ENCODE measurements at regions not wholly inside any gene's neighbourhood (a gene's known extent, or its start where the extent isn't known, plus 50 kb on each side); places are given as distances from the start of the nearest gene placed in this dataset.
A peak's percentile ranks its signal among the peaks of the same experiment; 100 is the strongest.

DNA sequence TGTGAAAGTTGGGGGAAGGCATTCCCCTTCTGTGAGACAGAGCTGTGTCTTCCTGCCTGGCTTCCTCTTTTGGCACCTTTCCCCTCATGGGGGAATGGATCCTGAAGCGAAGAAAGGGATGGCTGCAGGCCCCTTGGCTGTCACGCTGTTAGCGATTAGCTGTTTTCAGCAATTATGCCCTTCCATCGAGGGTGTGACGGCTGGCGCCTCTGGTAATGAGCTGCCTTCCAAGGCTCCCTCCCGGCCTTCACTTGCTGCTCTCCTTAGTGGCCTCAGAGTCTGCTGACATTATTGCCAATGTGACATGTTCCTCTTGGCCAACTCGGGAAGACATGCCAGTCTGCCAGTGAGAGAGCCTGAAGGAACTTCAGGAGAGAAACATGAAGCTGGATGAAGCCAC is 162.1 kb downstream of the ZIC5 start:
- Histone ChIP-seq H3K36me3 (replicated peaks; ENCODE audit: control insufficient read depth, insufficient read depth, low read length) (no peaks in the 10 kb centered on the region), H3K4me3 (ENCODE audit: insufficient read depth, low read depth, low read length) (no peak overlapping the region), H3K27me3 (ENCODE audit: control insufficient read depth, insufficient read depth, low read length) (no peaks in the 10 kb centered on the region; the same call in 1 of the 2 replicates)
- no peak for DNase-seq

DNA sequence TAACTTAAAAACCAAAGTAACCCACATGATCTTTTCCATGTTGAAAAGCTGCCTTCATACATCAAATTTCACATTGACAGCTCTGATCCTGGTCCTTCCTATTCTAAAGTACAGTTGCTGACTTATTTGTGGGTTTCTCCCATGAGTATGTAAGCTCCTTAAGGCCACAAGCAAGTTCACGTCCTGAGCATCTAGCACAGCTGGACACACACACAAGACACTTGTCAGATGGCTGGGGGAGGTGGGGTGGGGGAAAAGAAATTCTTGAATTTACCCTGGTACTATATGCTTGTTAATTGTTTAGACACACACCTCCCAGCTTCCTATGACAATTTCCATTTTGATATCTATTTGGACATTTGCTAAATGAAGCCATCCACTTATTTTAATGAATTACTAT is 162.8 kb downstream of the ZIC5 start:
- H3K27me3 ChIP-seq (ENCODE audit: control insufficient read depth, insufficient read depth, low read length): no peaks in the 10 kb centered on the region; the same call in 1 of the 2 replicates
- no peak overlapping the region for H3K4me3 ChIP-seq (ENCODE audit: insufficient read depth, low read depth, low read length)
- DNase-seq: no peak
- no peaks in the 10 kb centered on the region for H3K36me3 ChIP-seq (replicated peaks; ENCODE audit: control insufficient read depth, insufficient read depth, low read length)

DNA sequence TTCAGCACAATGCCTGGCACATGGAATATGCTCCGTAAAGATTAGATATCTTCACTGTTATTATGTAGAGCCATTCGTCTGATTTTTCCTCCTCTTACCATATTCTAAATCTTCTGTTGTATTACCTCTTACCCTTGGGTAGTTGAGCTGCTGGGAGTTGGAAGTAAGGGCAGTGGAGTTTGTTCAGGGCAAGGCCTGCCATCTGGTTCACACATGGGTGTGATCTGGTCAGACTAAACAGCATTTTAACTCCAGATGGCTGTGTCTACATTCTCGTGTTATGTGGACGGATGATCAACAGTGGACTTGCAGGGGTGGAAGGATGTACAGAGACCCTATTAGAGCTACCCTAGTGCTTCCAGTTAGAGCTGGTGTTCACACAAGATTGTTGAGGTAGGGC is 164.9 kb downstream of the ZIC5 start:
- DNase-seq: no peak

GRCh38 chr13:99805361-99805760 is 166.2 kb downstream of the ZIC5 start:
- DNase-seq: peak; percentile 80
- no peak overlapping the region for H3K4me3 ChIP-seq (ENCODE audit: insufficient read depth, low read depth, low read length)
- no peaks in the 10 kb centered on the region for H3K36me3 ChIP-seq (replicated peaks; ENCODE audit: control insufficient read depth, insufficient read depth, low read length)
- H3K27me3 ChIP-seq (ENCODE audit: control insufficient read depth, insufficient read depth, low read length): no peaks in the 10 kb centered on the region; the same call in 1 of the 2 replicates

More for the DNA sequence above, 164.9 kb downstream of the ZIC5 start:
- Histone ChIP-seq H3K27me3 (ENCODE audit: control insufficient read depth, insufficient read depth, low read length) (no peaks in the 10 kb centered on the region; the same call in 1 of the 2 replicates), H3K4me3 (ENCODE audit: insufficient read depth, low read depth, low read length) (no peak overlapping the region), H3K36me3 (replicated peaks; ENCODE audit: control insufficient read depth, insufficient read depth, low read length) (no peaks in the 10 kb centered on the region)

DNA sequence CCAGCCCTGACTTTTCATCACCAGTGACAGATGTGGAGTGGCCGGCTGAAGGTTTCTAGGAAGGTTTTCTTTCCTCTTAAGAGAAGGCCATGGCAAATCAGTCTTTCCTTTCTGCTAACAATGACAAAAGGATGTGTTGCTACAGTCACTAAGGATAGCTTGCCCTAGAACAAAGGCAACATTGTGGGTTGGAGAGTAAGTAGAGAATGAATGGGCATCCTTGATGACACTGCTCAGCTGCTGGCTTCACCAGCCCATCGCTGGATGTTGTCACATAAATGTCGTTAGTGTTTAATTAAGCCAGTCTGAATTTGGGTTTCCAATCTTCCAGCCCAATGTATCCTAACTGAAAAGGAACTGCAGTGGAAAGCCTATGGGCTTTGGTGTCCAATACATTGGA is 168.4 kb downstream of the ZIC5 start:
- H3K27me3 ChIP-seq (ENCODE audit: control insufficient read depth, insufficient read depth, low read length): no peaks in the 10 kb centered on the region; the same call in 1 of the 2 replicates
- no peak for DNase-seq
- no peaks in the 10 kb centered on the region for H3K36me3 ChIP-seq (replicated peaks; ENCODE audit: control insufficient read depth, insufficient read depth, low read length)
- H3K4me3 ChIP-seq (ENCODE audit: insufficient read depth, low read depth, low read length): no peak overlapping the region

- no peak for DNase-seq
- no peaks in the 10 kb centered on the region for H3K36me3 ChIP-seq (replicated peaks; ENCODE audit: control insufficient read depth, insufficient read depth, low read length)
- no peaks in the 10 kb centered on the region; the same call in 1 of the 2 replicates for H3K27me3 ChIP-seq (ENCODE audit: control insufficient read depth, insufficient read depth, low read length)
- no peak overlapping the region for H3K4me3 ChIP-seq (ENCODE audit: insufficient read depth, low read depth, low read length)
Measured at GRCh38 chr13:99802416-99802815, 169.2 kb downstream of the ZIC5 start.

DNA sequence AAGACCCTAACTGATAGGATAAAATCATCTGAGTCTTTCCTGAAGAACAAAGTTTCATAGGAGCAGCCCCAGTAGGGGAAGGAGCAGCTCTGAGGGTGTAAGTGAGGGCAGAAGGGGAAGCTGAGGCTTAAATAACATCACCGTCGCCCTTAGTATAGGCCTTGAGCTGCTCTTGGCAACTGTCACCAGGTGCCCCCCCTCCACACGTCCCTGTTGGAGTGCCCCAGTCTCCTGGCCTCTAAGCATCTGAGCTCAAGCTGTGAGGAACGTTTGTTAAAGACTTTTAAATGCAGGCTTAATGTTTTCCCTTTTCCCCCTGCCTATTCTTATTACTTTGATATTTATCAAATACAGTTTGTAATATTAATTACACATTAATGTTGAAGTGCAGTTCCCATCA is 170.6 kb downstream of the ZIC5 start:
- DNase-seq: no peak
- H3K36me3 ChIP-seq (replicated peaks; ENCODE audit: control insufficient read depth, insufficient read depth, low read length): no peaks in the 10 kb centered on the region
- H3K4me3 ChIP-seq (ENCODE audit: insufficient read depth, low read depth, low read length): no peak overlapping the region
- no peaks in the 10 kb centered on the region for H3K27me3 ChIP-seq (ENCODE audit: control insufficient read depth, insufficient read depth, low read length)

DNA sequence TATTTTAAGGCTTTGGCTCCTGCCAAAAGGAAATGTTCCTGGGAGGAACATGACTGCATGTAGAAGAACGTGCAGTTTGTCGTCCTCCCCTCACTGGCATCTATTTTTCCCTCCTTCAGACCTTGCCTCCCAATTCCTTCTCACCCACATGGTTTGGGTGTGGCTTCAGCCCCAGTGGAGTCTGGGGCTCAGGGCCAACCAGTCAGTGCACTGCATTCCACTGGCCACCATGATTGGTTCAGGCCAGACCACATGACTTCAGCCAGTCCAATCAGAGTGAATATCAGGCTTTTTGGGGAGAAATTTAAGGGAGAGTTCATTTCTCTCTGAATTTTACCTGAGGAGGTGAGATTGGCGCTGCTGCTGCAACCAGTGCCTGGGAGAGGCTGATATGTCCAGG is 171.6 kb downstream of the ZIC5 start:
- no peak for DNase-seq
- Histone ChIP-seq H3K4me3 (ENCODE audit: insufficient read depth, low read depth, low read length) (no peak overlapping the region), H3K36me3 (replicated peaks; ENCODE audit: control insufficient read depth, insufficient read depth, low read length) (no peaks in the 10 kb centered on the region), H3K27me3 (ENCODE audit: control insufficient read depth, insufficient read depth, low read length) (no peaks in the 10 kb centered on the region)

DNA sequence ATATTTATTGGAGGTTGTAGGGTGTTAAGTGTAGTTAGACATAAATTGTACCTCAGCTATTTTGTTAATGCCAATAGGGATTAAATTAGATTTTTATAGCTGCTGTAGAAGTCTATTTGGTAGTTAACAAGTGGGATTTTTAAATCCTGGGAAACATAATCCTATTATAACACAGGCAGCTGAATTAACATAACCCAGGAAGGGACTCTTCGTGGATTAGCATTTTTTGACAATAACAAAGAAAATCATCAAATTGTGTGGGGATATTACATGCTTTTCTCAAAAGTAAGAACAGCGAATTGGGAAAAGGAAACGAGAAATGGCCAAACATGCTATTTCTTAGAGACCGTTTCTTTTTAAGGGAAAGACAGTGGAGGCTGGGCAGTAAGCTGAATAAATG is 172.8 kb downstream of the ZIC5 start:
- Histone ChIP-seq H3K4me3 (ENCODE audit: insufficient read depth, low read depth, low read length) (no peak overlapping the region), H3K36me3 (replicated peaks; ENCODE audit: control insufficient read depth, insufficient read depth, low read length) (no peaks in the 10 kb centered on the region)

GRCh38 chr13:99797691-99798090 is 173.9 kb downstream of the ZIC5 start:
- no peaks in the 10 kb centered on the region for H3K27me3 ChIP-seq (ENCODE audit: control insufficient read depth, insufficient read depth, low read length)
- H3K36me3 ChIP-seq (replicated peaks; ENCODE audit: control insufficient read depth, insufficient read depth, low read length): no peaks in the 10 kb centered on the region
- no peak for DNase-seq
- no peak overlapping the region for H3K4me3 ChIP-seq (ENCODE audit: insufficient read depth, low read depth, low read length)

More for the DNA sequence above, 172.8 kb downstream of the ZIC5 start:
- no peaks in the 10 kb centered on the region for H3K27me3 ChIP-seq (ENCODE audit: control insufficient read depth, insufficient read depth, low read length)
- DNase-seq: no peak

GRCh38 chr13:99796175-99796819 is 175.3 kb downstream of the ZIC5 start:
- Histone ChIP-seq H3K36me3 (replicated peaks; ENCODE audit: control insufficient read depth, insufficient read depth, low read length) (no peaks in the 10 kb centered on the region), H3K4me3 (ENCODE audit: insufficient read depth, low read depth, low read length) (no peak overlapping the region), H3K27me3 (ENCODE audit: control insufficient read depth, insufficient read depth, low read length) (no peaks in the 10 kb centered on the region)
- DNase-seq: peak; percentile 46

DNA sequence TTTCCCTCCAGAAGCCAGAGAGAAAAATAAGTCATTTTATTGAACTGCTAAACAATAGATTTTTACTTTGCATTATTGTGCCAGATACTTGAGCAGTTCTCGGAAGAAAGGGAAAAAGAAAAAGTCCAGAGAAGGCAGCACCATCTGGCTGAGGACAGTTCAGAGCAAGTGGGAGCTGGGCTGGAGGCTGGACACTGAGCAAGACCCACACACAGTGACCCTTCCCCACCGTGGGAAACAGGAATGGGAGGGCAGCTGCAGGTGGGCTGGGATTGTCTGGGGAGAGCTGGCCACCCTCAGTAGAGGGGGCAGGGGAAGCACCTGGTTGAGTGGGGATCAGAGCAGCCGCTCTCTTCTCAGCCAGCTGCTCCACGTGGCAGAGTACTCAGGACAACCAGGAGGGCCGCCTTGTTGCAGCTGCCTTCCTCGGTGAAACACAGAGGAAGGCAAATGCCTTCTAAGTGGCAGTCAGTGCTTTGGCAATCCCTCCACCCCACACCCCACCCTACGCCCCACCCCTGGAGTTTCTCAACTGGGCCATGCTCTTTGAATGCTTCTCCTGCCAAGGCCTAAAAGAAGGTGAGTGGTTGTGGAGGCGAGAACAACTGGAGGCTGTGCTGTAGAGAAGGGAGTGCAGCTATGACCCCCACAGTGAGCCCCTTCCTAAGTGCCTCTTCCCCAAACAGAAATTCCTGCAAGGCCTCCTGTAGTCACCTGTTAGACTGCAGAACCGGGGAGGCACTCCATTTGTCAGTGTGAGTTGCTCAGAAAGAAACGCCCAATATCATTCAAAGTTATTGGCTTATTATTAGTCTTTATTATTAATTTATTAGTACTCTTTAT is 179.3 kb downstream of the ZIC5 start:
- no peak overlapping the region for H3K4me3 ChIP-seq (ENCODE audit: insufficient read depth, low read depth, low read length)
- H3K36me3 ChIP-seq (replicated peaks; ENCODE audit: control insufficient read depth, insufficient read depth, low read length): no peaks in the 10 kb centered on the region
- H3K27me3 ChIP-seq (ENCODE audit: control insufficient read depth, insufficient read depth, low read length): no peaks in the 10 kb centered on the region
- no peak for DNase-seq

DNA sequence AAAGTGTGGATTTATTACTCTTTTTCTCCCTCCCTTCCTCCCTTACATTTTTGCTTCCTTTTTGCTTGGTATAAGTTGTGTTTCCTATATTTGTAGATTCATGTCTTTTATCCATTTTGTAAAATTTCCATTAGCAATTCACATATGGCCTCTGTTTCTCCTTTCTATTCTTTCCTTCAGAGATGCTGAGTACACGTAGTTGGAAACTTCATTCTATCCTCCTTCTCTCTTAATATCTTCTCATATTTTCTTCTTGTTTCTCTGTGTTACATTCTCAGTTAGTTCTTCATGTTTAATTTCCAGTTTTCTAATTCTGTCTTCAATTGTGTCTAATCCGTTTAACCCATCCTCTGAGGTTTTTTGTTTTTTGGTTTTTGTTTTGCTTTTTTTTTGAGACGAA is 188.9 kb downstream of the ZIC5 start:
- DNase-seq: no peak
- Histone ChIP-seq H3K27me3 (ENCODE audit: control insufficient read depth, insufficient read depth, low read length) (no peaks in the 10 kb centered on the region), H3K36me3 (replicated peaks; ENCODE audit: control insufficient read depth, insufficient read depth, low read length) (no peaks in the 10 kb centered on the region), H3K4me3 (ENCODE audit: insufficient read depth, low read depth, low read length) (no peak overlapping the region)

DNA sequence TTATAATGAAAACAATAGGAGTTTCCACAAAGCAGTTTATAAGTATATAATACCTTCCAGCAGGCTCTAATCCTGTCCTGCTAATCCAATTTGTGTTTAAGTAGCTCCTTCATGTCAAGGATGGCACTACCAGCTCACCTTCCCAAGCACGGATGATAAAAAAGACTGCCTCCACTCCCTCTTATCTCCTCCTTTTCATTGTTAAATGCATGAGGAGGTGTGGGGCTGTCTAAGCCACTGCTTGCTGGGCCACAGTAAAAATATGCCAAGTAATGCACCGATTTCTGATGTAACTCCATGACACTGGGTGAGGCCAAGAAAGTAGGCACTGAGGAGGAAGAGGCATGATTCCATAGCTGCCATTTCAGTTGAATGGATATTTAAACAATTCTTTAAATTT is 193.1 kb downstream of the ZIC5 start:
- Histone ChIP-seq H3K27me3 (ENCODE audit: control insufficient read depth, insufficient read depth, low read length) (no peaks in the 10 kb centered on the region), H3K36me3 (replicated peaks; ENCODE audit: control insufficient read depth, insufficient read depth, low read length) (no peaks in the 10 kb centered on the region), H3K4me3 (ENCODE audit: insufficient read depth, low read depth, low read length) (no peak overlapping the region)
- DNase-seq: no peak

DNA sequence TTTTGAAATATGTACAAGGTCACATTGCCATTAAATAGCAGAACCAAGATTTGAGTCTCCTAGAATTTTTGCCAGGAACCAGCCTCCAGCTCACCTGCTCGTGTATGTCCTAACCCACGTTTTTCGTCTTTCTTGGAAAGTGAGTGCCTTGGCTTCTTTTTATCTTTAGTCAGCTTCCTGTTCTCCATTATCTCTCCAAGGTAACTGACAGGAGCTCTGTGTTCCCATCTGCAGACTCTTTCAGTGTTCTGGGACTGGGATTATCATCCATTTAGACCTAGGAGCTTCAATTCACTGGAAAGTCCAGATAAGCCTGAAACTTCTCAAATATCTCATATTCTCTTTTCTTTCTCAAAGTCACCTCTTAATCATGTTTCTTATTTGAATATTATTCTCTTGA is 193.7 kb downstream of the ZIC5 start:
- no peak overlapping the region for H3K4me3 ChIP-seq (ENCODE audit: insufficient read depth, low read depth, low read length)
- DNase-seq: no peak
- no peaks in the 10 kb centered on the region for H3K27me3 ChIP-seq (ENCODE audit: control insufficient read depth, insufficient read depth, low read length)
- no peaks in the 10 kb centered on the region for H3K36me3 ChIP-seq (replicated peaks; ENCODE audit: control insufficient read depth, insufficient read depth, low read length)
